IMR-90 (cell line): ENCODE measurements at regions not wholly inside any gene's neighbourhood (a gene's known extent, or its start where the extent isn't known, plus 50 kb on each side); places are given as distances from the start of the nearest gene placed in this dataset.

ENCODE experiments used
- ATAC-seq: fragments of 200-7000 bp; cut with Tn5 transposase; 2 replicates; pipeline ENCODE4 v1.9.1; 2020; ENCODE audit warnings: low read depth, mild to moderate bottlenecking, moderate library complexity
- BruUV-seq: library from RNA; stranded (reverse); fragments of 400-500 nt; replicated peaks from 2 replicates; lab custom pipeline; 2021; lab: Mats Ljungman, UMichigan
- CTCF ChIA-PET: fragments of 300-600 bp; formaldehyde crosslinking; extraction: SDS; loops from one replicate; lab custom pipeline; 2021; ENCODE audit warnings: antibody characterized with exemption; lab: Yijun Ruan, JAX
- POLR2A ChIA-PET: fragments of 300-600 bp; sonication (Branson Sonifier 250); formaldehyde crosslinking; loops from one replicate; lab custom pipeline; 2022; ENCODE audit warnings: antibody characterized with exemption; ENCODE audit not compliant: unreplicated experiment; lab: Charles Lee
- DNase-seq: peaks from one replicate; pipeline ENCODE4 v3.0.0; 2013
- H2AFZ ChIP-seq: replicated peaks from 2 replicates; pipeline ENCODE3; 2013; ENCODE audit warnings: low read length, mild to moderate bottlenecking; ENCODE audit not compliant: poor library complexity
- H2AK5ac ChIP-seq: 2 replicates; pipeline ENCODE4 v1.6.1; 2013; ENCODE audit warnings: low read depth, low read length, inconsistent platforms
- H2AK9ac ChIP-seq: replicated peaks from 2 replicates; pipeline ENCODE3; 2013; ENCODE audit warnings: mild to moderate bottlenecking, low read depth, low read length, moderate library complexity; ENCODE audit not compliant: poor library complexity
- H2BK120ac ChIP-seq: 2 replicates; pipeline ENCODE4 v1.6.1; 2013; ENCODE audit warnings: low read depth, low read length, inconsistent platforms
- H2BK15ac ChIP-seq: 3 replicates; pipeline ENCODE4 v1.6.1; 2013; ENCODE audit warnings: low read depth, low read length, inconsistent platforms
- H2BK20ac ChIP-seq: 2 replicates; pipeline ENCODE4 v1.6.1; 2013; ENCODE audit warnings: low read depth, mild to moderate bottlenecking, inconsistent platforms, low read length, moderate library complexity
- H2BK5ac ChIP-seq: 2 replicates; pipeline ENCODE4 v1.6.1; 2013; ENCODE audit warnings: mild to moderate bottlenecking, low read depth, low read length, inconsistent platforms; ENCODE audit not compliant: poor library complexity, severe bottlenecking
- H3K14ac ChIP-seq: replicated peaks from 2 replicates; pipeline ENCODE4 v1.6.1; 2013; ENCODE audit warnings: low read depth, low read length, inconsistent platforms
- H3K18ac ChIP-seq: 2 replicates; pipeline ENCODE4 v1.6.1; 2013; ENCODE audit warnings: low read depth, low read length, control low read depth
- H3K23ac ChIP-seq: 2 replicates; pipeline ENCODE4 v1.6.1; 2013; ENCODE audit warnings: low read depth, low read length, inconsistent platforms
- H3K27ac ChIP-seq: 2 replicates; pipeline ENCODE4 v1.5.1; 2013; ENCODE audit warnings: mild to moderate bottlenecking, control low read depth, low read length; ENCODE audit not compliant: insufficient read depth
- H3K27me3 ChIP-seq: 2 replicates; pipeline ENCODE4 v1.6.1; 2013; ENCODE audit warnings: low read length; ENCODE audit not compliant: control insufficient read depth, insufficient read depth
- H3K36me3 ChIP-seq: 2 replicates; pipeline ENCODE4 v1.6.1; 2013; ENCODE audit warnings: low read length, mixed read lengths; ENCODE audit not compliant: control insufficient read depth, insufficient read depth
- H3K4ac ChIP-seq: 2 replicates; pipeline ENCODE4 v1.6.1; 2013; ENCODE audit warnings: low read depth, low read length, inconsistent platforms
- H3K4me1 ChIP-seq: 2 replicates; pipeline ENCODE4 v1.6.1; 2013; ENCODE audit warnings: low read length, mixed read lengths; ENCODE audit not compliant: control insufficient read depth, insufficient read depth
- H3K4me2 ChIP-seq: 2 replicates; pipeline ENCODE4 v1.6.1; 2013; ENCODE audit warnings: low read depth, mild to moderate bottlenecking, control low read depth, low read length, moderate library complexity
- H3K4me3 ChIP-seq: 2 replicates; pipeline ENCODE4 v1.5.1; 2013; ENCODE audit warnings: low read depth, mild to moderate bottlenecking, control low read depth, low read length, moderate library complexity; ENCODE audit not compliant: insufficient read depth
- H3K56ac ChIP-seq: 2 replicates; pipeline ENCODE4 v1.6.1; 2013; ENCODE audit warnings: low read length, inconsistent platforms; ENCODE audit not compliant: insufficient read depth; ENCODE audit errors: extremely low read depth
- H3K79me1 ChIP-seq, 2 experiments: 2 replicates each; pipeline ENCODE4 v1.6.1; 2013; ENCODE audit warnings: low read length in 2 of 2, inconsistent platforms in 1 of 2, low read depth in 1 of 2
- H3K9ac ChIP-seq: 2 replicates; pipeline ENCODE4 v1.6.1; 2013; ENCODE audit warnings: low read depth, low read length, control low read depth
- H3K9me1 ChIP-seq: 2 replicates; pipeline ENCODE4 v1.6.1; 2013; ENCODE audit warnings: low read length, inconsistent platforms; ENCODE audit not compliant: insufficient read depth
- H3K9me3 ChIP-seq: 2 replicates; pipeline ENCODE4 v1.6.1; 2013; ENCODE audit warnings: low read length; ENCODE audit not compliant: control insufficient read depth, insufficient read depth
- H4K20me1 ChIP-seq: 2 replicates; pipeline ENCODE4 v1.6.1; 2013; ENCODE audit warnings: low read length, inconsistent platforms; ENCODE audit not compliant: insufficient read depth
- H4K5ac ChIP-seq: 2 replicates; pipeline ENCODE4 v1.6.1; 2013; ENCODE audit warnings: mild to moderate bottlenecking, low read depth, low read length, control low read depth
- H4K8ac ChIP-seq, 2 experiments: 2 replicates each; pipeline ENCODE4 v1.6.1; 2013; ENCODE audit warnings: low read depth in 2 of 2, low read length in 2 of 2, control low read depth in 1 of 2, inconsistent platforms in 1 of 2
- H4K91ac ChIP-seq: 2 replicates; pipeline ENCODE4 v1.6.1; 2013; ENCODE audit warnings: low read depth, low read length, inconsistent platforms; ENCODE audit not compliant: insufficient read depth
- BHLHE40 ChIP-seq: fragments of 150-350 bp; IDR thresholded peaks from 2 replicates; pipeline ENCODE4 v1.6.1; 2016; ENCODE audit warnings: mild to moderate bottlenecking, low read depth, low read length
- CEBPB ChIP-seq: IDR thresholded peaks from 2 replicates; pipeline ENCODE4 v1.6.1; 2012; ENCODE audit warnings: low read depth, low read length, improper control_type of control experiment
- CHD1 ChIP-seq: IDR thresholded peaks from 2 replicates; pipeline ENCODE4 v1.6.1; 2012; ENCODE audit warnings: low read depth, low read length, improper control_type of control experiment
- CTCF ChIP-seq: conservative IDR thresholded peaks from 2 replicates; pipeline ENCODE4 v1.5.1; 2012; ENCODE audit warnings: mild to moderate bottlenecking, low read depth, low read length, improper control_type of control experiment
- ELK1 ChIP-seq: fragments of 150-350 bp; IDR thresholded peaks from 2 replicates; pipeline ENCODE4 v1.6.1; 2016; ENCODE audit warnings: low read depth, mild to moderate bottlenecking, low read length, moderate library complexity, borderline replicate concordance
- FOS ChIP-seq: fragments of 150-350 bp; IDR thresholded peaks from 2 replicates; pipeline ENCODE4 v1.6.1; 2016; ENCODE audit warnings: low read depth, low read length
- MAFK ChIP-seq: IDR thresholded peaks from 2 replicates; pipeline ENCODE4 v1.6.1; 2012; ENCODE audit warnings: low read depth, low read length, improper control_type of control experiment
- MAZ ChIP-seq: IDR thresholded peaks from 2 replicates; pipeline ENCODE4 v1.6.1; 2012; ENCODE audit warnings: low read depth, mild to moderate bottlenecking, low read length, improper control_type of control experiment, moderate library complexity, borderline replicate concordance
- MXI1 ChIP-seq: IDR thresholded peaks from 2 replicates; pipeline ENCODE4 v1.6.1; 2012; ENCODE audit warnings: low read depth, mild to moderate bottlenecking, low read length, moderate library complexity, borderline replicate concordance
- NFE2L2 ChIP-seq: fragments of 150-350 bp; IDR thresholded peaks from 2 replicates; pipeline ENCODE4 v1.6.1; 2016; ENCODE audit warnings: low read depth, mild to moderate bottlenecking, low read length
- POLR2A ChIP-seq: IDR thresholded peaks from 2 replicates; pipeline ENCODE4 v1.6.1; 2012; ENCODE audit warnings: mild to moderate bottlenecking, low read depth, low read length
- RAD21 ChIP-seq: IDR thresholded peaks from 2 replicates; pipeline ENCODE4 v1.6.1; 2012; ENCODE audit warnings: low read length, improper control_type of control experiment
- RCOR1 ChIP-seq: IDR thresholded peaks from 2 replicates; pipeline ENCODE4 v1.6.1; 2012; ENCODE audit warnings: mild to moderate bottlenecking, low read length, improper control_type of control experiment; ENCODE audit not compliant: insufficient replicate concordance
- RFX5 ChIP-seq: IDR thresholded peaks from 2 replicates; pipeline ENCODE4 v1.8.0; 2012; ENCODE audit warnings: low read depth, mild to moderate bottlenecking, low read length, moderate library complexity
- SMC3 ChIP-seq: fragments of 150-350 bp; IDR thresholded peaks from 2 replicates; pipeline ENCODE4 v1.6.1; 2016; ENCODE audit warnings: low read depth, mild to moderate bottlenecking, antibody characterized with exemption, low read length, moderate library complexity
- USF2 ChIP-seq: fragments of 150-350 bp; IDR thresholded peaks from 2 replicates; pipeline ENCODE4 v1.6.1; 2017; ENCODE audit warnings: mild to moderate bottlenecking, antibody characterized with exemption, low read length, low read depth
- WGBS, 2 experiments: methylation state at CpG; one replicate each; pipeline versions ENCODE4 v1.1.5 to v1.1.7; 2013; ENCODE audit warnings: missing lambda C conversion rate in 2 of 2; ENCODE audit not compliant: insufficient read length in 1 of 2; ENCODE audit errors: extremely low coverage in 2 of 2; 5-methylcytosine and 5-hydroxymethylcytosine counted together
- dilution Hi-C: fragments of 300-500 bp; cut with HindIII; formaldehyde crosslinking; loops from one replicate; pipeline ENCODE4 v1.14.3; 2018; ENCODE audit warnings: low sequenced_read_pairs; ENCODE audit not compliant: unreplicated experiment
- in situ Hi-C: fragments of 300-500 bp; cut with MboI; formaldehyde crosslinking; loops from 3 replicates; pipeline ENCODE4 v1.14.3; 2019; ENCODE audit warnings: low sequenced_read_pairs, inconsistent platforms, mixed read lengths
- intact Hi-C: fragments of 100-400 bp; cut with micrococcal nuclease; formaldehyde crosslinking; loops from 2 replicates; pipeline ENCODE4 v1.10.0; 2022

- Histone ChIP-seq H3K4ac (no peak overlapping the region), H3K9me3 (no peaks in the 10 kb centered on the region), H2BK5ac (no peak overlapping the region), H4K5ac (no peak overlapping the region), H3K79me1 (no peaks in the 10 kb centered on the region), H2AK9ac (no peak overlapping the region), H4K8ac (no peak overlapping the region), H3K14ac (no peak overlapping the region), H3K36me3 (no peaks in the 10 kb centered on the region), H3K27ac (no peak overlapping the region), H4K20me1 (no peaks in the 10 kb centered on the region), H3K18ac (no peak overlapping the region), H3K9me1 (no peaks in the 10 kb centered on the region), H3K56ac (no peak overlapping the region), H3K23ac (no peak overlapping the region), H2AK5ac (no peak overlapping the region), H3K4me1 (no peaks in the 10 kb centered on the region), H2BK15ac (no peak overlapping the region), H4K91ac (no peak overlapping the region), H2BK20ac (no peak overlapping the region), H3K27me3 (no peaks in the 10 kb centered on the region), H3K4me2 (no peak overlapping the region), H2AFZ (no peak overlapping the region), H2BK120ac (no peak overlapping the region), H3K4me3 (no peak overlapping the region), H3K9ac (no peak overlapping the region)
- BruUV-seq: no TSS peak
- in situ Hi-C loops: no loop called here
- intact Hi-C loops: no loop called here
- ChIA-PET POLR2A (no interaction called here), CTCF (no interaction called here)
- no CpG with 5 or more reads among the region's 2 CpGs for WGBS, 2 experiments
- dilution Hi-C loops: no loop called here
- ATAC-seq: no peak
- no peak for TF ChIP-seq POLR2A
- no peak for TF ChIP-seq MXI1
- TF ChIP-seq NFE2L2: no peak
- no peak for TF ChIP-seq CEBPB
- no peak for TF ChIP-seq USF2
- TF ChIP-seq MAZ: no peak
- no peak for TF ChIP-seq ELK1
- TF ChIP-seq SMC3: no peak
- no peak for TF ChIP-seq MAFK
- TF ChIP-seq FOS: no peak
- TF ChIP-seq RAD21: no peak
- no peak for TF ChIP-seq BHLHE40
- TF ChIP-seq CTCF: no peak
- TF ChIP-seq CHD1: no peak
- TF ChIP-seq RCOR1: no peak
- no peak for TF ChIP-seq RFX5
- no peak for DNase-seq
Observed at GRCh38 chr1:198424441-198424840, 116.0 kb downstream of the ATP6V1G3 start.
